H1 (cell line): ENCODE measurements at regions not wholly inside any gene's neighbourhood (a gene's known extent, or its start where the extent isn't known, plus 50 kb on each side); places are given as distances from the start of the nearest gene placed in this dataset.
A peak's percentile ranks its signal among the peaks of the same experiment; 100 is the strongest.

Experiments
- CTCF ChIA-PET: fragments of 300-600 bp; sonication (Branson Sonifier 250); formaldehyde crosslinking; loops from one replicate; lab custom pipeline; 2021; ENCODE audit not compliant: partially characterized antibody; lab: Charles Lee
- POLR2A ChIA-PET: fragments of 300-600 bp; sonication (Branson Sonifier 250); formaldehyde crosslinking; loops from one replicate; lab custom pipeline; 2021; ENCODE audit warnings: inconsistent platforms; ENCODE audit not compliant: partially characterized antibody; lab: Charles Lee
- DNase-seq, 2 experiments: peaks; one replicate each; pipeline versions ENCODE4 v3.0.0 to v3.0.0-alpha.2; 2010 to 2022; ENCODE audit warnings: low spot score in 2 of 2, low read depth in 1 of 2, mixed read lengths in 1 of 2
- FAIRE-seq: peaks from 2 replicates; lab custom pipeline; 2011; peaks lifted over from hg19 to GRCh38; lab: Jason Lieb, UNC
- H2AFZ ChIP-seq: 2 replicates; pipeline ENCODE4 v1.8.1; 2012; ENCODE audit warnings: low read length, inconsistent platforms
- H2AK5ac ChIP-seq: 2 replicates; pipeline ENCODE4 v1.6.1; 2013; ENCODE audit warnings: low read depth, low read length
- H2BK120ac ChIP-seq: replicated peaks from 2 replicates; pipeline ENCODE3; 2013; ENCODE audit warnings: low read depth, low read length, inconsistent platforms
- H2BK12ac ChIP-seq: 2 replicates; pipeline ENCODE4 v1.6.1; 2013; ENCODE audit warnings: low read depth, low read length
- H2BK15ac ChIP-seq: 2 replicates; pipeline ENCODE4 v1.6.1; 2013; ENCODE audit warnings: low read length
- H2BK20ac ChIP-seq: 2 replicates; pipeline ENCODE4 v1.6.1; 2013; ENCODE audit warnings: low read length
- H2BK5ac ChIP-seq: 2 replicates; pipeline ENCODE4 v1.6.1; 2013; ENCODE audit warnings: low read depth, low read length
- H3K14ac ChIP-seq: 2 replicates; pipeline ENCODE4 v1.6.1; 2013; ENCODE audit warnings: inconsistent platforms; ENCODE audit not compliant: insufficient read length
- H3K18ac ChIP-seq: 2 replicates; pipeline ENCODE4 v1.6.1; 2013; ENCODE audit warnings: low read length; ENCODE audit errors: extremely low read depth
- H3K23ac ChIP-seq: 2 replicates; pipeline ENCODE4 v1.6.1; 2013; ENCODE audit warnings: inconsistent platforms; ENCODE audit not compliant: insufficient read length
- H3K23me2 ChIP-seq: 2 replicates; pipeline ENCODE4 v1.6.1; 2013; ENCODE audit warnings: low read depth, low read length
- H3K27ac ChIP-seq: 2 replicates; pipeline ENCODE4 v1.6.1; 2011; ENCODE audit warnings: low read depth, low read length, inconsistent platforms
- H3K27me3 ChIP-seq, 4 experiments: replicated peaks in 1 of 4; 1 replicate in 1 of 4; 2 replicates in 3 of 4; pipeline versions ENCODE4 v1.6.1 to v1.8.1; 2011 to 2013; ENCODE audit warnings: low read length in 3 of 4, mild to moderate bottlenecking in 3 of 4, inconsistent platforms in 2 of 4, mixed read lengths in 2 of 4, moderate library complexity in 1 of 4; ENCODE audit not compliant: control insufficient read depth in 3 of 4, insufficient read depth in 3 of 4; ENCODE audit errors: extremely low read depth in 1 of 4
- H3K36me3 ChIP-seq, 4 experiments: 2 replicates each; pipeline versions ENCODE4 v1.6.1 to v1.8.1; 2011 to 2013; ENCODE audit warnings: mild to moderate bottlenecking in 4 of 4, low read length in 3 of 4, moderate library complexity in 2 of 4, control low read depth in 1 of 4, inconsistent platforms in 1 of 4; ENCODE audit not compliant: insufficient read depth in 4 of 4, control insufficient read depth in 2 of 4
- H3K4ac ChIP-seq: replicated peaks from 2 replicates; pipeline ENCODE3; 2013; ENCODE audit warnings: low read length, low read depth, mixed read lengths, inconsistent platforms; ENCODE audit not compliant: insufficient read length
- H3K4me1 ChIP-seq, 4 experiments: replicated peaks in 1 of 4; 1 replicate in 1 of 4; 2 replicates in 3 of 4; pipeline versions ENCODE4 v1.6.1 to v1.8.1; 2011 to 2013; ENCODE audit warnings: low read length in 3 of 4, inconsistent platforms in 2 of 4, mixed read lengths in 1 of 4; ENCODE audit not compliant: insufficient read depth in 4 of 4, control insufficient read depth in 3 of 4
- H3K4me2 ChIP-seq, 2 experiments: 2 replicates each; pipeline versions ENCODE4 v1.6.1 to v1.8.1; 2011 to 2013; ENCODE audit warnings: low read depth in 2 of 2, low read length in 2 of 2, control low read depth in 1 of 2, inconsistent platforms in 1 of 2, mild to moderate bottlenecking in 1 of 2; ENCODE audit not compliant: insufficient read depth in 1 of 2
- H3K4me3 ChIP-seq, 4 experiments: fragments of 200-600, 300-600 bp in 1 of 4; sonication (generic), shearing (Covaris generic), sonication (Bioruptor Twin) in 1 of 4; 2 replicates each; pipeline versions ENCODE4 v1.5.1 to v1.8.1; 2011 to 2016; ENCODE audit warnings: low read length in 4 of 4, low read depth in 3 of 4, control low read depth in 2 of 4, inconsistent platforms in 2 of 4, mild to moderate bottlenecking in 2 of 4, mixed read lengths in 1 of 4, moderate library complexity in 1 of 4; ENCODE audit not compliant: insufficient read depth in 2 of 4; ENCODE audit errors: extremely low read depth in 1 of 4
- H3K56ac ChIP-seq: replicated peaks from 2 replicates; pipeline ENCODE3; 2013; ENCODE audit warnings: low read depth, mild to moderate bottlenecking, mixed read lengths, low read length, inconsistent platforms; ENCODE audit not compliant: insufficient read length
- H3K79me1 ChIP-seq: 2 replicates; pipeline ENCODE4 v1.6.1; 2013; ENCODE audit warnings: low read depth, low read length, control low read depth
- H3K79me2 ChIP-seq, 2 experiments: 2 replicates each; pipeline versions ENCODE4 v1.6.1 to v1.8.1; 2012 to 2013; ENCODE audit warnings: low read length in 2 of 2, mild to moderate bottlenecking in 2 of 2, inconsistent platforms in 1 of 2; ENCODE audit not compliant: insufficient read depth in 2 of 2, control insufficient read depth in 1 of 2
- H3K9ac ChIP-seq, 4 experiments: replicated peaks in 1 of 4; 1 replicate in 1 of 4; 2 replicates in 3 of 4; pipeline versions ENCODE4 v1.6.1 to v1.8.1; 2011 to 2013; ENCODE audit warnings: low read depth in 3 of 4, low read length in 3 of 4, control low read depth in 2 of 4, mild to moderate bottlenecking in 2 of 4, moderate library complexity in 2 of 4, inconsistent platforms in 1 of 4; ENCODE audit errors: extremely low read depth in 1 of 4
- H3K9me3 ChIP-seq, 2 experiments: 2 replicates each; pipeline versions ENCODE4 v1.6.1 to v1.8.1; 2012 to 2013; ENCODE audit warnings: mild to moderate bottlenecking in 2 of 2, moderate library complexity in 2 of 2, control low read depth in 1 of 2, inconsistent platforms in 1 of 2, low read depth in 1 of 2, low read length in 1 of 2, mixed read lengths in 1 of 2; ENCODE audit not compliant: insufficient read depth in 2 of 2
- H4K20me1 ChIP-seq, 2 experiments: replicated peaks in 1 of 2; 2 replicates each; pipeline versions ENCODE3 to v1.8.1; 2011 to 2013; ENCODE audit warnings: inconsistent platforms in 2 of 2, low read length in 2 of 2, mild to moderate bottlenecking in 1 of 2; ENCODE audit not compliant: insufficient read depth in 2 of 2, control insufficient read depth in 1 of 2
- H4K5ac ChIP-seq: 2 replicates; pipeline ENCODE4 v1.6.1; 2013; ENCODE audit warnings: low read length, low read depth, mixed read lengths, inconsistent platforms; ENCODE audit not compliant: insufficient read length
- H4K8ac ChIP-seq: 2 replicates; pipeline ENCODE4 v1.8.0; 2013; ENCODE audit warnings: mild to moderate bottlenecking, moderate library complexity, low read length, inconsistent platforms; ENCODE audit not compliant: insufficient read depth; ENCODE audit errors: extremely low read depth
- H4K91ac ChIP-seq: replicated peaks from 2 replicates; pipeline ENCODE3; 2013; ENCODE audit warnings: low read length, mixed read lengths, inconsistent platforms; ENCODE audit not compliant: insufficient read length
- BCL11A ChIP-seq, 2 experiments: IDR thresholded peaks; one replicate each; pipeline ENCODE4 v1.6.1; 2011; ENCODE audit warnings: low read depth in 2 of 2, low read length in 2 of 2, mild to moderate bottlenecking in 2 of 2
- CREB1 ChIP-seq: IDR thresholded peaks from 2 replicates; pipeline ENCODE4 v1.6.1; 2012; ENCODE audit warnings: inconsistent platforms
- CTCF ChIP-seq, 3 experiments: IDR thresholded peaks; 1 replicate in 2 of 3; 2 replicates in 1 of 3; pipeline versions ENCODE4 v1.5.1 to v1.6.1; 2011; ENCODE audit warnings: low read length in 3 of 3, mild to moderate bottlenecking in 3 of 3, inconsistent platforms in 2 of 3, low read depth in 1 of 3, moderate library complexity in 1 of 3; ENCODE audit not compliant: insufficient read depth in 1 of 3; ENCODE audit errors: control extremely low read depth in 1 of 3
- EP300 ChIP-seq, 2 experiments: IDR thresholded peaks; 1 replicate in 1 of 2; 2 replicates in 1 of 2; pipeline ENCODE4 v1.6.1; 2011 to 2012; ENCODE audit warnings: low read depth in 2 of 2, low read length in 2 of 2, mild to moderate bottlenecking in 2 of 2, borderline replicate concordance in 1 of 2, inconsistent platforms in 1 of 2, moderate library complexity in 1 of 2
- GABPA ChIP-seq: IDR thresholded peaks from 2 replicates; pipeline ENCODE4 v1.6.1; 2011; ENCODE audit warnings: mild to moderate bottlenecking, low read length, moderate library complexity, borderline replicate concordance; ENCODE audit not compliant: insufficient read depth
- MAX ChIP-seq: IDR thresholded peaks from 2 replicates; pipeline ENCODE4 v1.6.1; 2012; ENCODE audit warnings: inconsistent platforms
- TEAD4 ChIP-seq: IDR thresholded peaks from 2 replicates; pipeline ENCODE4 v1.6.1; 2012; ENCODE audit warnings: low read depth, low read length, inconsistent platforms, mixed read lengths
- YY1 ChIP-seq: IDR thresholded peaks from 2 replicates; pipeline ENCODE4 v1.6.1; 2011; ENCODE audit warnings: low read depth, mild to moderate bottlenecking, low read length
- WGBS, 2 experiments: shearing (Covaris generic) in 1 of 2; methylation state at CpG; one replicate each; pipeline versions ENCODE4 v1.1.6 to v1.1.7; 2013 to 2015; ENCODE audit warnings: low lambda C conversion rate in 2 of 2, mixed read lengths in 2 of 2, inconsistent platforms in 1 of 2, low coverage in 1 of 2, missing lambda C conversion rate in 1 of 2; ENCODE audit not compliant: insufficient replicate concordance in 2 of 2, insufficient coverage in 1 of 2, insufficient read length in 1 of 2; ENCODE audit errors: extremely low coverage in 1 of 2, missing lambda C conversion rate in 1 of 2; 5-methylcytosine and 5-hydroxymethylcytosine counted together

- Histone ChIP-seq H3K4me1 (peaks cover 1 to 13% (median 8%) of the 10 kb centered on the region in 4 experiments; a peak in 5 of 7 replicates), H3K18ac (no peak overlapping the region), H3K56ac (no peak overlapping the region), H4K91ac (peak overlapping the region; percentile 16), H3K9ac (no peak overlapping the region), H2BK5ac (peak overlapping the region; percentile 40; the same call in 1 of the 2 replicates), H3K4me2 (peak overlapping the region; percentile 4 to 47; a peak in 1 of 4 replicates), H2BK20ac (peak overlapping the region; percentile 41; the same call in 1 of the 2 replicates), H2AK5ac (no peak overlapping the region), H2BK15ac (no peak overlapping the region), H3K4me3 (no peak overlapping the region; a peak in 1 of 8 replicates), H3K14ac (no peak overlapping the region), H3K79me1 (no peaks in the 10 kb centered on the region), H3K27ac (no peak overlapping the region), H2AFZ (no peak overlapping the region), H2BK12ac (0 out of 2 replicates have a peak overlapping the region, but pooled peaks have one; percentile 53), H3K36me3 (no peaks in the 10 kb centered on the region), H4K5ac (no peak overlapping the region), H3K4ac (no peak overlapping the region), H3K27me3 (no peaks in the 10 kb centered on the region), H4K8ac (no peak overlapping the region), H3K23ac (no peak overlapping the region), H3K79me2 (no peaks in the 10 kb centered on the region), H3K9me3 (no peaks in the 10 kb centered on the region), H4K20me1 (no peaks in the 10 kb centered on the region), H2BK120ac (peak overlapping the region; percentile 9), H3K23me2 (no peaks in the 10 kb centered on the region)
- 49% methylated on average over 6 of the region's 6 CpGs; no CpG with 5 or more reads in 1 of the 2 experiments for WGBS, 2 experiments
- FAIRE-seq (peak; percentile 89), DNase-seq (no peak)
- ChIA-PET CTCF (interaction anchor here (0.8 kb wide), 1 partner anchor 55 kb away, joined by 3 read pairs; no protein-coding TSS in a partner anchor), POLR2A (interaction anchor here (1.8 kb wide), 1 partner anchor 12 kb away, joined by 4 read pairs; no protein-coding TSS in a partner anchor)
- TF ChIP-seq BCL11A (IDR thresholded peaks at IDR 0.05; ENCODE audit: low read depth in 2 of 2, low read length in 2 of 2): no peak
- TF ChIP-seq TEAD4: no peak
- TF ChIP-seq YY1: no peak
- no peak for TF ChIP-seq EP300 (IDR thresholded peaks at IDR 0.05; ENCODE audit: borderline replicate concordance in 1 of 2, low read depth in 2 of 2, low read length in 2 of 2)
- no peak for TF ChIP-seq CREB1
- no peak for TF ChIP-seq CTCF (IDR thresholded peaks at IDR 0.05; ENCODE audit: control extremely low read depth in 1 of 3, insufficient read depth in 1 of 3, low read depth in 1 of 3, low read length in 3 of 3)
- no peak for TF ChIP-seq GABPA
- no peak for TF ChIP-seq MAX
Measured at GRCh38 chr12:41905759-41906297, 238.8 kb downstream of the GXYLT1 start.
